HepG2 (cell line): ENCODE measurements at regions not wholly inside any gene's neighbourhood (a gene's known extent, or its start where the extent isn't known, plus 50 kb on each side); places are given as distances from the start of the nearest gene placed in this dataset.

ENCODE experiments used
- ASH2L ChIP-seq: fragments of 300-600, 200-600 bp; sonication (generic); IDR thresholded peaks from 2 replicates; pipeline ENCODE4 v1.7.0; 2017; ENCODE audit warnings: low read depth, mild to moderate bottlenecking, moderate library complexity, mixed read lengths, low read length; ENCODE audit not compliant: insufficient read length
- CAMTA2 ChIP-seq: sonication (generic); formaldehyde crosslinking; IDR thresholded peaks from 2 replicates; pipeline ENCODE4 v1.4.0; 2020; ENCODE audit warnings: mild to moderate bottlenecking, missing genetic modification reagents, borderline replicate concordance
- CREB1 ChIP-seq, 2 experiments: fragments of 450-650 bp in 1 of 2; IDR thresholded peaks; 2 replicates each; pipeline ENCODE4 v1.6.1; 2016 to 2017; ENCODE audit warnings: control low read depth in 1 of 2, mild to moderate bottlenecking in 1 of 2, missing compliant biosample characterization in 1 of 2, missing genetic modification characterization in 1 of 2
- FOSL2 ChIP-seq: sonication (generic); formaldehyde crosslinking; IDR thresholded peaks from 2 replicates; pipeline ENCODE4 v1.4.0; 2020; ENCODE audit warnings: missing genetic modification reagents
- HNRNPH1 ChIP-seq: fragments of 200-400 bp; formaldehyde crosslinking; optimal IDR thresholded peaks from 2 replicates; pipeline ENCODE3; 2017; ENCODE audit warnings: mild to moderate bottlenecking, low read depth, low read length
- ISX ChIP-seq: sonication (generic); formaldehyde crosslinking; conservative IDR thresholded peaks from 2 replicates; pipeline ENCODE4 v1.5.0; 2020; ENCODE audit warnings: missing genetic modification reagents
- KLF16 ChIP-seq, 2 experiments: sonication (generic) in 1 of 2; formaldehyde crosslinking in 1 of 2; IDR thresholded peaks; 2 replicates each; pipeline versions ENCODE4 v1.6.1 to v1.8.0; 2016 to 2023; ENCODE audit warnings: missing genetic modification reagents in 2 of 2, missing compliant biosample characterization in 1 of 2
- NFE2 ChIP-seq: sonication (generic); formaldehyde crosslinking; IDR thresholded peaks from 2 replicates; pipeline ENCODE4 v1.4.0; 2020; ENCODE audit warnings: missing genetic modification reagents
- PHF20 ChIP-seq: sonication (generic); formaldehyde crosslinking; IDR thresholded peaks from 2 replicates; pipeline ENCODE4 v1.5.0; 2020; ENCODE audit warnings: mild to moderate bottlenecking, missing genetic modification reagents
- PPARG ChIP-seq: conservative IDR thresholded peaks from 2 replicates; pipeline ENCODE4 v1.6.1; 2016; ENCODE audit warnings: missing biosample characterization, missing genetic modification reagents
- RAD21 ChIP-seq: fragments of 450-650 bp; formaldehyde crosslinking; IDR thresholded peaks from 2 replicates; pipeline ENCODE4 v1.5.0; 2020; ENCODE audit warnings: mild to moderate bottlenecking
- SMC3 ChIP-seq: IDR thresholded peaks from 2 replicates; pipeline ENCODE4 v1.6.1; 2011; ENCODE audit warnings: low read length, improper control_type of control experiment
- STAG1 ChIP-seq: sonication (generic); formaldehyde crosslinking; IDR thresholded peaks from 2 replicates; pipeline ENCODE4 v1.4.0; 2020; ENCODE audit warnings: missing genetic modification reagents
- YEATS2 ChIP-seq: sonication (generic); formaldehyde crosslinking; IDR thresholded peaks from 2 replicates; pipeline ENCODE4 v1.4.0; 2020; ENCODE audit warnings: missing genetic modification reagents, borderline replicate concordance
- YEATS4 ChIP-seq: sonication (generic); formaldehyde crosslinking; IDR thresholded peaks from 2 replicates; pipeline ENCODE4 v1.4.0; 2020; ENCODE audit warnings: missing genetic modification reagents, borderline replicate concordance
- ZFP36 ChIP-seq: fragments of 150-350 bp; IDR thresholded peaks from 2 replicates; pipeline ENCODE4 v1.6.1; 2018; ENCODE audit warnings: borderline replicate concordance, low read length, low read depth; ENCODE audit not compliant: partially characterized antibody
- ZNF180 ChIP-seq: sonication (generic); formaldehyde crosslinking; IDR thresholded peaks from 2 replicates; pipeline ENCODE4 v1.4.0; 2020; ENCODE audit warnings: low read depth, missing genetic modification reagents, borderline replicate concordance
- ZNF230 ChIP-seq: sonication (generic); formaldehyde crosslinking; IDR thresholded peaks from 2 replicates; pipeline ENCODE4 v1.4.0; 2020; ENCODE audit warnings: mild to moderate bottlenecking, missing genetic modification reagents
- ZNF264 ChIP-seq: sonication (generic); formaldehyde crosslinking; IDR thresholded peaks from 2 replicates; pipeline ENCODE4 v1.4.0; 2020; ENCODE audit warnings: missing genetic modification reagents
- ZNF746 ChIP-seq: sonication (generic); formaldehyde crosslinking; IDR thresholded peaks from 2 replicates; pipeline ENCODE4 v1.8.0; 2022; ENCODE audit warnings: mild to moderate bottlenecking, missing genetic modification reagents
- ZNF891 ChIP-seq: sonication (generic); formaldehyde crosslinking; IDR thresholded peaks from 2 replicates; pipeline ENCODE4 v1.5.0; 2020; ENCODE audit warnings: mild to moderate bottlenecking, missing genetic modification reagents
- TF ChIP-seq, protein P1 (sequence below): IDR thresholded peaks from 2 replicates; pipeline ENCODE4 v1.6.1; 2012; ENCODE audit warnings: low read depth, low read length, improper control_type of control experiment
- TF ChIP-seq, protein P2 (sequence below): sonication (generic); formaldehyde crosslinking; IDR thresholded peaks from 2 replicates; pipeline ENCODE4 v1.5.0; 2020; ENCODE audit warnings: mild to moderate bottlenecking, missing genetic modification reagents

DNA sequence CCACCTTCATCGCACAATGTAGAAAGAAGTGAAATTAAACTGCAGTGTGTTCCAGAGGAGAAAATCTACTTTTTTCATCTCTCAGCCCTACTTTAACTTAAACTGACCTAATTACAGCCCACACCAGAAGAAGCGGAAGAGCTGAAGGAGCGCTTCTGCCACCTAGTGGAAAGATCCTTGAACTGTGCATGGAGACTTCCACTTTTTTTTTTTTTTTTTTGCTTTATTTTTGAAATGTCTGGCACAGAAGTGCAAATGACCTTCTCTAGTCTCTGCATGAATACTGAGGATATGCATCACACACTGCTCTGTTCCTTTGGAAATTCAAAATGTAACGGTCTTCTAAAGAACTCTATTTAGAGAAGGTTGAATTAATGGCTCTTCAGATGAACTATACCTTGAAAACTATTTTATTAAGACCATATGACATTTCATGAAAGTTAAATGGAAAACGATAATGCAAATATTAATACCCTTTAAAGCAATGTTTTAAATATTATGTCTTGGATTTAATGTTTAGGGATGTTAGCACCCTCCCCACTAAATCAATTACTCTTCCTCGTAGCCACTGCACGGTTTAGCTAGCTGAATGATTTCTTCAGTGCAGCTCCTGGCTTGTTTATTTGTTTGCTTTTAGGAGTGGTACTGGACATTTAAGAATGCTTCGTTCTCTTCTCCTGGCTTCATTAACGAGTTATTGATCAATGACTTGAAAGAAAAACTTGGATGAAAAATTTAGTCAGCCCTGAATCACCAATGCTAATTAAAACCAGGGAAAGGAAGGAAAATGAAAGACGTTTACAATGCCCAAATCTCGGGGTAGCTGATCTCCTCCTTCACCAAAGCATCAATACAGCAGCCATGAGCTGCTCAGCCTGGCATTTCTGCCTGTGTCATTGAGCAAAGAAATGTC lies 569.6 kb upstream of the GJE1 start (continued):
- TF ChIP-seq, protein P1, sequence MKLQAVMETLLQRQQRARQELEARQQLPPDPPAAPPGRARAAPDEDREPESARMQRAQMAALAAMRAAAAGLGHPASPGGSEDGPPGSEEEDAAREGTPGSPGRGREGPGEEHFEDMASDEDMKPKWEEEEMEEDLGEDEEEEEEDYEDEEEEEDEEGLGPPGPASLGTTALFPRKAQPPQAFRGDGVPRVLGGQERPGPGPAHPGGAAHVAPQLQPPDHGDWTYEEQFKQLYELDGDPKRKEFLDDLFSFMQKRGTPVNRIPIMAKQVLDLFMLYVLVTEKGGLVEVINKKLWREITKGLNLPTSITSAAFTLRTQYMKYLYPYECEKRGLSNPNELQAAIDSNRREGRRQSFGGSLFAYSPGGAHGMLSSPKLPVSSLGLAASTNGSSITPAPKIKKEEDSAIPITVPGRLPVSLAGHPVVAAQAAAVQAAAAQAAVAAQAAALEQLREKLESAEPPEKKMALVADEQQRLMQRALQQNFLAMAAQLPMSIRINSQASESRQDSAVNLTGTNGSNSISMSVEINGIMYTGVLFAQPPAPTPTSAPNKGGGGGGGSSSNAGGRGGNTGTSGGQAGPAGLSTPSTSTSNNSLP: 0 out of 2 replicates have a peak, but pooled peaks have one; percentile 42
- peak in 1 of 2 experiments; percentile 60; a peak in 1 of 4 replicates for TF ChIP-seq KLF16 (CRISPR knock-in tag; IDR thresholded peaks at IDR 0.05)
- TF ChIP-seq ZNF891 (CRISPR knock-in tag): no peak
- peak; percentile 90 for TF ChIP-seq RAD21
- no peak for TF ChIP-seq ISX (CRISPR knock-in tag)
- TF ChIP-seq, protein P2, sequence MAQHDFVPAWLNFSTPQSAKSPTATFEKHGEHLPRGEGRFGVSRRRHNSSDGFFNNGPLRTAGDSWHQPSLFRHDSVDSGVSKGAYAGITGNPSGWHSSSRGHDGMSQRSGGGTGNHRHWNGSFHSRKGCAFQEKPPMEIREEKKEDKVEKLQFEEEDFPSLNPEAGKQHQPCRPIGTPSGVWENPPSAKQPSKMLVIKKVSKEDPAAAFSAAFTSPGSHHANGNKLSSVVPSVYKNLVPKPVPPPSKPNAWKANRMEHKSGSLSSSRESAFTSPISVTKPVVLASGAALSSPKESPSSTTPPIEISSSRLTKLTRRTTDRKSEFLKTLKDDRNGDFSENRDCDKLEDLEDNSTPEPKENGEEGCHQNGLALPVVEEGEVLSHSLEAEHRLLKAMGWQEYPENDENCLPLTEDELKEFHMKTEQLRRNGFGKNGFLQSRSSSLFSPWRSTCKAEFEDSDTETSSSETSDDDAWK: no peak
- TF ChIP-seq SMC3: peak; percentile 97
- peak; percentile 16 for TF ChIP-seq ZFP36
- TF ChIP-seq YEATS2 (CRISPR knock-in tag): peak; percentile 19; the same call in 1 of the 2 replicates
- TF ChIP-seq STAG1: peak; percentile 90
- 0 out of 2 replicates have a peak, but pooled peaks have one; percentile 27 for TF ChIP-seq FOSL2 (CRISPR knock-in tag)
- no peak for TF ChIP-seq HNRNPH1
- no peak for TF ChIP-seq ZNF230 (CRISPR knock-in tag)
- TF ChIP-seq CAMTA2: no peak
- TF ChIP-seq ASH2L: no peak
- no peak for TF ChIP-seq ZNF180 (CRISPR knock-in tag)
- TF ChIP-seq NFE2 (CRISPR knock-in tag): no peak
- TF ChIP-seq ZNF264 (CRISPR knock-in tag): no peak
- no peak for TF ChIP-seq PHF20 (CRISPR knock-in tag)
- 0 out of 2 replicates have a peak, but pooled peaks have one; percentile 30 for TF ChIP-seq YEATS4 (CRISPR knock-in tag)
- TF ChIP-seq PPARG (CRISPR knock-in tag): 0 out of 2 replicates have a peak, but pooled peaks have one; percentile 18
- TF ChIP-seq ZNF746 (CRISPR knock-in tag): no peak
- no peak for TF ChIP-seq CREB1 (IDR thresholded peaks at IDR 0.05)
- TF ChIP-seq CREB1 (CRISPR knock-in tag; IDR thresholded peaks at IDR 0.05): peak; percentile 18; the same call in 1 of the 2 replicates
